GM18505 (cell line): ENCODE measurements at regions not wholly inside any gene's neighbourhood (a gene's known extent, or its start where the extent isn't known, plus 50 kb on each side); places are given as distances from the start of the nearest gene placed in this dataset.
"Not testable (repeated sequence)": the region's sequence is repeated elsewhere in the genome, so short reads cannot be mapped to it uniquely, and the experiment has no call there.

Experiments
- ATAC-seq: cut with Tn5 transposase; IDR thresholded peaks from one replicate; pipeline ENCODE4 v1.9.1; 2021; ENCODE audit not compliant: unreplicated experiment
- POLR2A ChIP-seq: IDR thresholded peaks from 4 replicates; pipeline ENCODE4 v1.6.1; 2011; ENCODE audit warnings: borderline replicate concordance; ENCODE audit not compliant: insufficient read depth, insufficient read length; ENCODE audit errors: extremely low read depth

- ATAC-seq = no peak
- TF ChIP-seq POLR2A = no peak
These were observed 65.2 kb downstream of the CCDC195 start for GRCh38 chr2:224650815-224651439.

GRCh38 chr2:224647684-224648083 lies 62.5 kb upstream of the CUL3 start:
- not testable (repeated sequence) for ATAC-seq

DNA sequence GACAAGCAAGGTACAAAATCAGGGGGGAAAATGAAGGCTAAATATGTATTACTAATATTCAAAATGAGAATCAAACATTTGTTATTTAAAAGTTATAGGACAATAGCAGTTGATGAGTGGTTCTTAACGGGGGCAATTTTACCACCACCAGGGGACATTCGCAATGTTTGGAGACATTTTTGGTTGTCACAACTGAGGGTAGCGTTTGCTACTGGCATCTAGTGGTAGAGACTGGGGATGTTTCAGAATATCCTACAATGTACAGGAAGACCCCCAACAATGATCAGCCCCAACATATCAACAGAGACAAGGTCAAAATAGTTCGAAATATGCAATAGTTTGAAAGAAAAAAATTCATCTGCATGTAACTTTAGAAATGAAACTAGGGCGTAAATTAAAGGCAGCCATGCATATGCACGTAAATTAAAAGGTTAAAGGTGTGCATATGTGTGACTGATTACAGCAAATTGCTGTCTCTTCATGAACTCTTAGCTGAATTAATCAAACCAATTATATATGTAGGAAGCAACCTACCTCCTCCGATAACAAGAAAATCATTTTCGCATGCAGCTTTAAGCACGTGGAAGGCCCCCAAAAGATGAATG lies 61.2 kb upstream of the CUL3 start:
- peak; percentile 49 for ATAC-seq
- no peak for TF ChIP-seq POLR2A

- ATAC-seq = no peak
- TF ChIP-seq POLR2A = no peak
These were observed 60.6 kb upstream of the CUL3 start for GRCh38 chr2:224645722-224646121.

GRCh38 chr2:224640679-224641078 lies 55.5 kb upstream of the CUL3 start:
- no peak for ATAC-seq
- no peak for TF ChIP-seq POLR2A

GRCh38 chr2:224638301-224638823 lies 53.2 kb upstream of the CUL3 start:
- TF ChIP-seq POLR2A = no peak
- ATAC-seq = peak; percentile 91
